ENCODE measurements at regions not wholly inside any gene's neighbourhood (a gene's known extent, or its start where the extent isn't known, plus 50 kb on each side); places are given as distances from the start of the nearest gene placed in this dataset.

GRCh38 chr1:222074317-222074716 lies 332.4 kb upstream of the DUSP10 start:
- peak overlapping the region; percentile 6 for H2AFZ ChIP-seq
- no peaks in the 10 kb centered on the region for H3K79me2 ChIP-seq
- no peak overlapping the region for H3K4me3 ChIP-seq
- WGBS (ENCODE audit: low lambda C conversion rate, missing lambda C conversion rate), result 66% methylated on average over 1 of the region's 1 CpG
- H3K36me3 ChIP-seq (replicated peaks; ENCODE audit: insufficient read depth, low read depth), result no peaks in the 10 kb centered on the region
- no peaks in the 10 kb centered on the region for H3K27me3 ChIP-seq
- H4K20me1 ChIP-seq (ENCODE audit: insufficient read depth, poor library complexity, severe bottlenecking), result no peaks in the 10 kb centered on the region
- DNase-seq (ENCODE audit: low spot score), result no peak
- no peaks in the 10 kb centered on the region for H3K9me2 ChIP-seq (replicated peaks; ENCODE audit: insufficient read depth)
- peaks cover 5% of the 10 kb centered on the region for H3K4me1 ChIP-seq (ENCODE audit: insufficient read depth)
- H3K4me2 ChIP-seq, result no peak overlapping the region
- H3K27ac ChIP-seq, result no peak overlapping the region
- TF ChIP-seq EZH2 (IDR thresholded peaks at IDR 0.05; ENCODE audit: borderline replicate concordance) (no peak), EZH2phosphoT487 (IDR thresholded peaks at IDR 0.05; ENCODE audit: low read depth, severe bottlenecking, unreplicated experiment) (no peak), CTCF (IDR thresholded peaks at IDR 0.05; ENCODE audit: poor library complexity) (no peak)
- H3K9me3 ChIP-seq (ENCODE audit: low read depth), result no peaks in the 10 kb centered on the region

GRCh38 chr1:222073307-222073995 lies 331.6 kb upstream of the DUSP10 start:
- no peak for TF ChIP-seq EZH2phosphoT487 (IDR thresholded peaks at IDR 0.05; ENCODE audit: low read depth, severe bottlenecking, unreplicated experiment)
- H3K27me3 ChIP-seq, result no peaks in the 10 kb centered on the region
- DNase-seq (ENCODE audit: low spot score), result peak; percentile 29
- no peaks in the 10 kb centered on the region for H4K20me1 ChIP-seq (ENCODE audit: insufficient read depth, poor library complexity, severe bottlenecking)
- H3K27ac ChIP-seq, result peak overlapping the region; percentile 31
- no peaks in the 10 kb centered on the region for H3K36me3 ChIP-seq (replicated peaks; ENCODE audit: insufficient read depth, low read depth)
- peaks cover 5% of the 10 kb centered on the region for H3K4me1 ChIP-seq (ENCODE audit: insufficient read depth)
- H2AFZ ChIP-seq, result peak overlapping the region; percentile 6
- H3K79me2 ChIP-seq, result no peaks in the 10 kb centered on the region
- WGBS (ENCODE audit: low lambda C conversion rate, missing lambda C conversion rate), result 89% methylated on average over 2 of the region's 2 CpGs
- H3K4me3 ChIP-seq, result no peak overlapping the region
- no peaks in the 10 kb centered on the region for H3K9me2 ChIP-seq (replicated peaks; ENCODE audit: insufficient read depth)
- H3K9me3 ChIP-seq (ENCODE audit: low read depth), result no peaks in the 10 kb centered on the region
- no peak overlapping the region for H3K4me2 ChIP-seq

GRCh38 chr1:222071387-222071786 lies 329.5 kb upstream of the DUSP10 start:
- Histone ChIP-seq H3K36me3 (replicated peaks; ENCODE audit: insufficient read depth, low read depth) (no peaks in the 10 kb centered on the region), H4K20me1 (ENCODE audit: insufficient read depth, poor library complexity, severe bottlenecking) (no peaks in the 10 kb centered on the region), H3K27me3 (no peaks in the 10 kb centered on the region), H3K27ac (no peak overlapping the region), H3K4me2 (no peak overlapping the region), H3K4me1 (ENCODE audit: insufficient read depth) (peaks cover 5% of the 10 kb centered on the region), H3K9me3 (ENCODE audit: low read depth) (no peaks in the 10 kb centered on the region), H3K79me2 (no peaks in the 10 kb centered on the region), H3K4me3 (no peak overlapping the region), H3K9me2 (replicated peaks; ENCODE audit: insufficient read depth) (no peaks in the 10 kb centered on the region), H2AFZ (no peak overlapping the region)
- WGBS (ENCODE audit: low lambda C conversion rate, missing lambda C conversion rate), result 73% methylated on average over 5 of the region's 5 CpGs
- no peak for TF ChIP-seq CTCF (IDR thresholded peaks at IDR 0.05; ENCODE audit: poor library complexity)
- TF ChIP-seq EZH2 (IDR thresholded peaks at IDR 0.05; ENCODE audit: borderline replicate concordance), result no peak
- no peak for TF ChIP-seq EZH2phosphoT487 (IDR thresholded peaks at IDR 0.05; ENCODE audit: low read depth, severe bottlenecking, unreplicated experiment)
- no peak for DNase-seq (ENCODE audit: low spot score)

- H3K27me3 ChIP-seq, result no peaks in the 10 kb centered on the region
- no peaks in the 10 kb centered on the region for H3K36me3 ChIP-seq (replicated peaks; ENCODE audit: insufficient read depth, low read depth)
- no peak overlapping the region for H3K4me2 ChIP-seq
- H3K27ac ChIP-seq, result no peak overlapping the region
- H4K20me1 ChIP-seq (ENCODE audit: insufficient read depth, poor library complexity, severe bottlenecking), result no peaks in the 10 kb centered on the region
- no peaks in the 10 kb centered on the region for H3K9me3 ChIP-seq (ENCODE audit: low read depth)
- no peaks in the 10 kb centered on the region for H3K79me2 ChIP-seq
- no peak overlapping the region for H2AFZ ChIP-seq
- no peak for TF ChIP-seq EZH2phosphoT487 (IDR thresholded peaks at IDR 0.05; ENCODE audit: low read depth, severe bottlenecking, unreplicated experiment)
- TF ChIP-seq EZH2 (IDR thresholded peaks at IDR 0.05; ENCODE audit: borderline replicate concordance), result no peak
- TF ChIP-seq CTCF (IDR thresholded peaks at IDR 0.05; ENCODE audit: poor library complexity), result no peak
- peaks cover 2% of the 10 kb centered on the region for H3K4me1 ChIP-seq (ENCODE audit: insufficient read depth)
- H3K4me3 ChIP-seq, result no peak overlapping the region
- H3K9me2 ChIP-seq (replicated peaks; ENCODE audit: insufficient read depth), result no peaks in the 10 kb centered on the region
- DNase-seq (ENCODE audit: low spot score), result no peak
These were observed 327.0 kb upstream of the DUSP10 start for GRCh38 chr1:222068937-222069336.

Data from hepatocyte (in vitro differentiated cells).